ENCODE measurements at regions not wholly inside any gene's neighbourhood (a gene's known extent, or its start where the extent isn't known, plus 50 kb on each side); places are given as distances from the start of the nearest gene placed in this dataset.

- Histone ChIP-seq H3K27ac (ENCODE audit: low read length, poor library complexity, severe bottlenecking) (no peak overlapping the region), H3K23ac (ENCODE audit: low read length in 2 of 2) (no peak overlapping the region), H4K91ac (ENCODE audit: low read length) (no peak overlapping the region), H3K4me3 (ENCODE audit: insufficient read depth in 1 of 2, low read depth in 1 of 2, low read length in 2 of 2) (no peak overlapping the region), H2BK120ac (ENCODE audit: low read depth, low read length) (no peak overlapping the region), H3K27me3 (ENCODE audit: control insufficient read depth in 1 of 2, insufficient read depth in 1 of 2, low read length in 2 of 2) (no peaks in the 10 kb centered on the region), H3K36me3 (ENCODE audit: control insufficient read depth in 1 of 2, insufficient read depth in 2 of 2, low read depth in 1 of 2, low read length in 2 of 2) (peaks cover 0 to 15% of the 10 kb centered on the region in 2 experiments), H4K8ac (ENCODE audit: low read length) (no peak overlapping the region), H3K14ac (ENCODE audit: low read length in 2 of 2) (no peak overlapping the region), H2BK15ac (ENCODE audit: low read depth, poor library complexity, severe bottlenecking) (no peak overlapping the region), H3K4me1 (ENCODE audit: control insufficient read depth, insufficient read depth, low read depth, low read length) (peaks cover 20% of the 10 kb centered on the region), H3K9me3 (ENCODE audit: control insufficient read depth, low read length) (no peaks in the 10 kb centered on the region), H3K9ac (ENCODE audit: low read length) (no peak overlapping the region), H3K4me2 (ENCODE audit: low read length, poor library complexity, severe bottlenecking) (no peak overlapping the region), H2AFZ (ENCODE audit: low read depth, low read length) (no peak overlapping the region), H3K18ac (ENCODE audit: low read depth in 1 of 2, low read length in 2 of 2) (no peak overlapping the region), H2AK5ac (ENCODE audit: low read length, severe bottlenecking) (no peak overlapping the region), H2BK5ac (ENCODE audit: low read depth, low read length, poor library complexity, severe bottlenecking) (no peak overlapping the region), H2BK12ac (ENCODE audit: low read length in 2 of 2) (no peak overlapping the region), H3K79me1 (replicated peaks; ENCODE audit: low read length, poor library complexity, severe bottlenecking) (peaks cover 16% of the 10 kb centered on the region), H3K4ac (ENCODE audit: low read depth in 1 of 2, low read length in 2 of 2) (no peak overlapping the region)
- DNase-seq: peak; percentile 87
- 25% methylated on average over 4 of the region's 4 CpGs for whole genome bisulfite sequencing
Measured at GRCh38 chr1:201751872-201752271, 77.1 kb upstream of the IPO9 start.

- H3K14ac ChIP-seq (ENCODE audit: low read length in 2 of 2): no peak overlapping the region
- H2BK12ac ChIP-seq (ENCODE audit: low read length in 2 of 2): no peak overlapping the region
- no peak overlapping the region for H2AFZ ChIP-seq (ENCODE audit: low read depth, low read length)
- WGBS: 90% methylated on average over 2 of the region's 2 CpGs
- H4K91ac ChIP-seq (ENCODE audit: low read length): no peak overlapping the region
- no peak overlapping the region for H3K4me3 ChIP-seq (ENCODE audit: insufficient read depth in 1 of 2, low read depth in 1 of 2, low read length in 2 of 2)
- no peak overlapping the region for H3K27ac ChIP-seq (ENCODE audit: low read length, poor library complexity, severe bottlenecking)
- H3K27me3 ChIP-seq (ENCODE audit: control insufficient read depth in 1 of 2, insufficient read depth in 1 of 2, low read length in 2 of 2): no peaks in the 10 kb centered on the region
- H3K23ac ChIP-seq (ENCODE audit: low read length in 2 of 2): no peak overlapping the region
- no peak overlapping the region for H2AK5ac ChIP-seq (ENCODE audit: low read length, severe bottlenecking)
- H3K4me2 ChIP-seq (ENCODE audit: low read length, poor library complexity, severe bottlenecking): no peak overlapping the region
- H3K4me1 ChIP-seq (ENCODE audit: control insufficient read depth, insufficient read depth, low read depth, low read length): peaks cover 18% of the 10 kb centered on the region
- no peaks in the 10 kb centered on the region for H3K9me3 ChIP-seq (ENCODE audit: control insufficient read depth, low read length)
- no peak overlapping the region for H3K18ac ChIP-seq (ENCODE audit: low read depth in 1 of 2, low read length in 2 of 2)
- peaks cover 0 to 10% of the 10 kb centered on the region in 2 experiments for H3K36me3 ChIP-seq (ENCODE audit: control insufficient read depth in 1 of 2, insufficient read depth in 2 of 2, low read depth in 1 of 2, low read length in 2 of 2)
- no peak overlapping the region for H2BK5ac ChIP-seq (ENCODE audit: low read depth, low read length, poor library complexity, severe bottlenecking)
- no peak overlapping the region for H2BK120ac ChIP-seq (ENCODE audit: low read depth, low read length)
- no peak for DNase-seq
- H2BK15ac ChIP-seq (ENCODE audit: low read depth, poor library complexity, severe bottlenecking): no peak overlapping the region
- H3K9ac ChIP-seq (ENCODE audit: low read length): no peak overlapping the region
- no peak overlapping the region for H4K8ac ChIP-seq (ENCODE audit: low read length)
- peaks cover 13% of the 10 kb centered on the region for H3K79me1 ChIP-seq (replicated peaks; ENCODE audit: low read length, poor library complexity, severe bottlenecking)
- no peak overlapping the region for H3K4ac ChIP-seq (ENCODE audit: low read depth in 1 of 2, low read length in 2 of 2)
Measured at GRCh38 chr1:201752333-201752732, 76.6 kb upstream of the IPO9 start.

GRCh38 chr1:201753492-201753891, 75.5 kb upstream of the IPO9 start:
- Histone ChIP-seq H3K36me3 (ENCODE audit: control insufficient read depth in 1 of 2, insufficient read depth in 2 of 2, low read depth in 1 of 2, low read length in 2 of 2) (peaks cover 0 to 13% of the 10 kb centered on the region in 2 experiments), H3K9ac (ENCODE audit: low read length) (no peak overlapping the region), H2AFZ (ENCODE audit: low read depth, low read length) (no peak overlapping the region), H3K9me3 (ENCODE audit: control insufficient read depth, low read length) (no peaks in the 10 kb centered on the region), H3K14ac (ENCODE audit: low read length in 2 of 2) (no peak overlapping the region), H2BK12ac (ENCODE audit: low read length in 2 of 2) (no peak overlapping the region), H4K8ac (ENCODE audit: low read length) (no peak overlapping the region), H3K4me3 (ENCODE audit: insufficient read depth in 1 of 2, low read depth in 1 of 2, low read length in 2 of 2) (no peak overlapping the region), H3K23ac (ENCODE audit: low read length in 2 of 2) (no peak overlapping the region), H3K4me1 (ENCODE audit: control insufficient read depth, insufficient read depth, low read depth, low read length) (peaks cover 16% of the 10 kb centered on the region), H3K18ac (ENCODE audit: low read depth in 1 of 2, low read length in 2 of 2) (no peak overlapping the region), H3K27me3 (ENCODE audit: control insufficient read depth in 1 of 2, insufficient read depth in 1 of 2, low read length in 2 of 2) (no peaks in the 10 kb centered on the region), H3K4me2 (ENCODE audit: low read length, poor library complexity, severe bottlenecking) (no peak overlapping the region), H2BK120ac (ENCODE audit: low read depth, low read length) (no peak overlapping the region), H2AK5ac (ENCODE audit: low read length, severe bottlenecking) (no peak overlapping the region), H2BK15ac (ENCODE audit: low read depth, poor library complexity, severe bottlenecking) (no peak overlapping the region), H3K4ac (ENCODE audit: low read depth in 1 of 2, low read length in 2 of 2) (no peak overlapping the region), H3K79me1 (replicated peaks; ENCODE audit: low read length, poor library complexity, severe bottlenecking) (peaks cover 21% of the 10 kb centered on the region), H4K91ac (ENCODE audit: low read length) (no peak overlapping the region), H2BK5ac (ENCODE audit: low read depth, low read length, poor library complexity, severe bottlenecking) (no peak overlapping the region), H3K27ac (ENCODE audit: low read length, poor library complexity, severe bottlenecking) (peak overlapping the region; percentile 38)
- WGBS: 22% methylated on average over 1 of the region's 3 CpGs
- DNase-seq: no peak

GRCh38 chr1:201754353-201754752, 74.6 kb upstream of the IPO9 start:
- Histone ChIP-seq H3K36me3 (ENCODE audit: control insufficient read depth in 1 of 2, insufficient read depth in 2 of 2, low read depth in 1 of 2, low read length in 2 of 2) (peaks cover 0 to 13% of the 10 kb centered on the region in 2 experiments), H3K4me1 (ENCODE audit: control insufficient read depth, insufficient read depth, low read depth, low read length) (peaks cover 10% of the 10 kb centered on the region), H2BK120ac (ENCODE audit: low read depth, low read length) (no peak overlapping the region), H2AFZ (ENCODE audit: low read depth, low read length) (no peak overlapping the region), H3K23ac (ENCODE audit: low read length in 2 of 2) (no peak overlapping the region), H3K27ac (ENCODE audit: low read length, poor library complexity, severe bottlenecking) (no peak overlapping the region), H2AK5ac (ENCODE audit: low read length, severe bottlenecking) (peak overlapping the region; percentile 6), H3K18ac (ENCODE audit: low read depth in 1 of 2, low read length in 2 of 2) (peak overlapping the region in 1 of 2 experiments; percentile 16), H3K79me1 (replicated peaks; ENCODE audit: low read length, poor library complexity, severe bottlenecking) (peaks cover 21% of the 10 kb centered on the region), H4K8ac (ENCODE audit: low read length) (peak overlapping the region; percentile 36), H2BK5ac (ENCODE audit: low read depth, low read length, poor library complexity, severe bottlenecking) (no peak overlapping the region), H3K14ac (ENCODE audit: low read length in 2 of 2) (no peak overlapping the region), H3K9ac (ENCODE audit: low read length) (no peak overlapping the region), H4K91ac (ENCODE audit: low read length) (no peak overlapping the region), H3K4me3 (ENCODE audit: insufficient read depth in 1 of 2, low read depth in 1 of 2, low read length in 2 of 2) (peak overlapping the region in 1 of 2 experiments; percentile 12), H2BK15ac (ENCODE audit: low read depth, poor library complexity, severe bottlenecking) (no peak overlapping the region), H2BK12ac (ENCODE audit: low read length in 2 of 2) (peak overlapping the region; percentile 59 to 61), H3K4me2 (ENCODE audit: low read length, poor library complexity, severe bottlenecking) (no peak overlapping the region), H3K4ac (ENCODE audit: low read depth in 1 of 2, low read length in 2 of 2) (peak overlapping the region in 1 of 2 experiments; percentile 50), H3K27me3 (ENCODE audit: control insufficient read depth in 1 of 2, insufficient read depth in 1 of 2, low read length in 2 of 2) (no peaks in the 10 kb centered on the region), H3K9me3 (ENCODE audit: control insufficient read depth, low read length) (no peaks in the 10 kb centered on the region)
- WGBS: 97% methylated on average over 3 of the region's 4 CpGs
- no peak for DNase-seq

Measured in mesenchymal stem cell (in vitro differentiated cells and primary cell).